H1 (cell line): ENCODE measurements at regions not wholly inside any gene's neighbourhood (a gene's known extent, or its start where the extent isn't known, plus 50 kb on each side); places are given as distances from the start of the nearest gene placed in this dataset.

Experiments
- CTCF ChIA-PET: fragments of 300-600 bp; sonication (Branson Sonifier 250); formaldehyde crosslinking; loops from one replicate; lab custom pipeline; 2021; ENCODE audit not compliant: partially characterized antibody; lab: Charles Lee
- POLR2A ChIA-PET: fragments of 300-600 bp; sonication (Branson Sonifier 250); formaldehyde crosslinking; loops from one replicate; lab custom pipeline; 2021; ENCODE audit warnings: inconsistent platforms; ENCODE audit not compliant: partially characterized antibody; lab: Charles Lee
- DNase-seq, 2 experiments: peaks; one replicate each; pipeline versions ENCODE4 v3.0.0 to v3.0.0-alpha.2; 2010 to 2022; ENCODE audit warnings: low spot score in 2 of 2, low read depth in 1 of 2, mixed read lengths in 1 of 2
- FAIRE-seq: peaks from 2 replicates; lab custom pipeline; 2011; peaks lifted over from hg19 to GRCh38; lab: Jason Lieb, UNC
- H2AFZ ChIP-seq: 2 replicates; pipeline ENCODE4 v1.8.1; 2012; ENCODE audit warnings: low read length, inconsistent platforms
- H2AK5ac ChIP-seq: 2 replicates; pipeline ENCODE4 v1.6.1; 2013; ENCODE audit warnings: low read depth, low read length
- H2BK120ac ChIP-seq: replicated peaks from 2 replicates; pipeline ENCODE3; 2013; ENCODE audit warnings: low read depth, low read length, inconsistent platforms
- H2BK12ac ChIP-seq: 2 replicates; pipeline ENCODE4 v1.6.1; 2013; ENCODE audit warnings: low read depth, low read length
- H2BK15ac ChIP-seq: 2 replicates; pipeline ENCODE4 v1.6.1; 2013; ENCODE audit warnings: low read length
- H2BK20ac ChIP-seq: 2 replicates; pipeline ENCODE4 v1.6.1; 2013; ENCODE audit warnings: low read length
- H2BK5ac ChIP-seq: 2 replicates; pipeline ENCODE4 v1.6.1; 2013; ENCODE audit warnings: low read depth, low read length
- H3K14ac ChIP-seq: 2 replicates; pipeline ENCODE4 v1.6.1; 2013; ENCODE audit warnings: inconsistent platforms; ENCODE audit not compliant: insufficient read length
- H3K18ac ChIP-seq: 2 replicates; pipeline ENCODE4 v1.6.1; 2013; ENCODE audit warnings: low read length; ENCODE audit errors: extremely low read depth
- H3K23ac ChIP-seq: 2 replicates; pipeline ENCODE4 v1.6.1; 2013; ENCODE audit warnings: inconsistent platforms; ENCODE audit not compliant: insufficient read length
- H3K23me2 ChIP-seq: 2 replicates; pipeline ENCODE4 v1.6.1; 2013; ENCODE audit warnings: low read depth, low read length
- H3K27ac ChIP-seq: 2 replicates; pipeline ENCODE4 v1.6.1; 2011; ENCODE audit warnings: low read depth, low read length, inconsistent platforms
- H3K27me3 ChIP-seq, 4 experiments: replicated peaks in 1 of 4; 1 replicate in 1 of 4; 2 replicates in 3 of 4; pipeline versions ENCODE4 v1.6.1 to v1.8.1; 2011 to 2013; ENCODE audit warnings: low read length in 3 of 4, mild to moderate bottlenecking in 3 of 4, inconsistent platforms in 2 of 4, mixed read lengths in 2 of 4, moderate library complexity in 1 of 4; ENCODE audit not compliant: control insufficient read depth in 3 of 4, insufficient read depth in 3 of 4; ENCODE audit errors: extremely low read depth in 1 of 4
- H3K36me3 ChIP-seq, 4 experiments: 2 replicates each; pipeline versions ENCODE4 v1.6.1 to v1.8.1; 2011 to 2013; ENCODE audit warnings: mild to moderate bottlenecking in 4 of 4, low read length in 3 of 4, moderate library complexity in 2 of 4, control low read depth in 1 of 4, inconsistent platforms in 1 of 4; ENCODE audit not compliant: insufficient read depth in 4 of 4, control insufficient read depth in 2 of 4
- H3K4ac ChIP-seq: replicated peaks from 2 replicates; pipeline ENCODE3; 2013; ENCODE audit warnings: low read length, low read depth, mixed read lengths, inconsistent platforms; ENCODE audit not compliant: insufficient read length
- H3K4me1 ChIP-seq, 4 experiments: replicated peaks in 1 of 4; 1 replicate in 1 of 4; 2 replicates in 3 of 4; pipeline versions ENCODE4 v1.6.1 to v1.8.1; 2011 to 2013; ENCODE audit warnings: low read length in 3 of 4, inconsistent platforms in 2 of 4, mixed read lengths in 1 of 4; ENCODE audit not compliant: insufficient read depth in 4 of 4, control insufficient read depth in 3 of 4
- H3K4me2 ChIP-seq, 2 experiments: 2 replicates each; pipeline versions ENCODE4 v1.6.1 to v1.8.1; 2011 to 2013; ENCODE audit warnings: low read depth in 2 of 2, low read length in 2 of 2, control low read depth in 1 of 2, inconsistent platforms in 1 of 2, mild to moderate bottlenecking in 1 of 2; ENCODE audit not compliant: insufficient read depth in 1 of 2
- H3K4me3 ChIP-seq, 4 experiments: fragments of 200-600, 300-600 bp in 1 of 4; sonication (generic), shearing (Covaris generic), sonication (Bioruptor Twin) in 1 of 4; 2 replicates each; pipeline versions ENCODE4 v1.5.1 to v1.8.1; 2011 to 2016; ENCODE audit warnings: low read length in 4 of 4, low read depth in 3 of 4, control low read depth in 2 of 4, inconsistent platforms in 2 of 4, mild to moderate bottlenecking in 2 of 4, mixed read lengths in 1 of 4, moderate library complexity in 1 of 4; ENCODE audit not compliant: insufficient read depth in 2 of 4; ENCODE audit errors: extremely low read depth in 1 of 4
- H3K56ac ChIP-seq: replicated peaks from 2 replicates; pipeline ENCODE3; 2013; ENCODE audit warnings: low read depth, mild to moderate bottlenecking, mixed read lengths, low read length, inconsistent platforms; ENCODE audit not compliant: insufficient read length
- H3K79me1 ChIP-seq: 2 replicates; pipeline ENCODE4 v1.6.1; 2013; ENCODE audit warnings: low read depth, low read length, control low read depth
- H3K79me2 ChIP-seq, 2 experiments: 2 replicates each; pipeline versions ENCODE4 v1.6.1 to v1.8.1; 2012 to 2013; ENCODE audit warnings: low read length in 2 of 2, mild to moderate bottlenecking in 2 of 2, inconsistent platforms in 1 of 2; ENCODE audit not compliant: insufficient read depth in 2 of 2, control insufficient read depth in 1 of 2
- H3K9ac ChIP-seq, 4 experiments: replicated peaks in 1 of 4; 1 replicate in 1 of 4; 2 replicates in 3 of 4; pipeline versions ENCODE4 v1.6.1 to v1.8.1; 2011 to 2013; ENCODE audit warnings: low read depth in 3 of 4, low read length in 3 of 4, control low read depth in 2 of 4, mild to moderate bottlenecking in 2 of 4, moderate library complexity in 2 of 4, inconsistent platforms in 1 of 4; ENCODE audit errors: extremely low read depth in 1 of 4
- H3K9me3 ChIP-seq, 2 experiments: 2 replicates each; pipeline versions ENCODE4 v1.6.1 to v1.8.1; 2012 to 2013; ENCODE audit warnings: mild to moderate bottlenecking in 2 of 2, moderate library complexity in 2 of 2, control low read depth in 1 of 2, inconsistent platforms in 1 of 2, low read depth in 1 of 2, low read length in 1 of 2, mixed read lengths in 1 of 2; ENCODE audit not compliant: insufficient read depth in 2 of 2
- H4K20me1 ChIP-seq, 2 experiments: replicated peaks in 1 of 2; 2 replicates each; pipeline versions ENCODE3 to v1.8.1; 2011 to 2013; ENCODE audit warnings: inconsistent platforms in 2 of 2, low read length in 2 of 2, mild to moderate bottlenecking in 1 of 2; ENCODE audit not compliant: insufficient read depth in 2 of 2, control insufficient read depth in 1 of 2
- H4K5ac ChIP-seq: 2 replicates; pipeline ENCODE4 v1.6.1; 2013; ENCODE audit warnings: low read length, low read depth, mixed read lengths, inconsistent platforms; ENCODE audit not compliant: insufficient read length
- H4K8ac ChIP-seq: 2 replicates; pipeline ENCODE4 v1.8.0; 2013; ENCODE audit warnings: mild to moderate bottlenecking, moderate library complexity, low read length, inconsistent platforms; ENCODE audit not compliant: insufficient read depth; ENCODE audit errors: extremely low read depth
- H4K91ac ChIP-seq: replicated peaks from 2 replicates; pipeline ENCODE3; 2013; ENCODE audit warnings: low read length, mixed read lengths, inconsistent platforms; ENCODE audit not compliant: insufficient read length
- ASH2L ChIP-seq: fragments of 200-600, 300-600 bp; sonication (generic); IDR thresholded peaks from one replicate; pipeline ENCODE4 v1.7.1; 2017; ENCODE audit warnings: low read length
- CBX8 ChIP-seq: fragments of 300-800, 300-1000 bp; sonication (generic); IDR thresholded peaks from 2 replicates; pipeline ENCODE4 v1.7.1; 2016; ENCODE audit warnings: low read depth, low read length, borderline replicate concordance
- CREB1 ChIP-seq: IDR thresholded peaks from 2 replicates; pipeline ENCODE4 v1.6.1; 2012; ENCODE audit warnings: inconsistent platforms
- FOSL1 ChIP-seq: IDR thresholded peaks from 2 replicates; pipeline ENCODE4 v1.6.1; 2011; ENCODE audit warnings: mild to moderate bottlenecking, low read depth, low read length, moderate library complexity; ENCODE audit not compliant: insufficient read depth
- KDM4A ChIP-seq: IDR thresholded peaks from one replicate; pipeline ENCODE4 v1.7.1; 2012; ENCODE audit warnings: low read depth, mild to moderate bottlenecking, moderate library complexity, low read length, inconsistent platforms; ENCODE audit not compliant: severe bottlenecking
- SP2 ChIP-seq: IDR thresholded peaks from 2 replicates; pipeline ENCODE4 v1.6.1; 2012; ENCODE audit warnings: mild to moderate bottlenecking, low read length, inconsistent platforms
- TEAD4 ChIP-seq: IDR thresholded peaks from 2 replicates; pipeline ENCODE4 v1.6.1; 2012; ENCODE audit warnings: low read depth, low read length, inconsistent platforms, mixed read lengths
- YY1 ChIP-seq: IDR thresholded peaks from 2 replicates; pipeline ENCODE4 v1.6.1; 2011; ENCODE audit warnings: low read depth, mild to moderate bottlenecking, low read length
- WGBS, 2 experiments: shearing (Covaris generic) in 1 of 2; methylation state at CpG; one replicate each; pipeline versions ENCODE4 v1.1.6 to v1.1.7; 2013 to 2015; ENCODE audit warnings: low lambda C conversion rate in 2 of 2, mixed read lengths in 2 of 2, inconsistent platforms in 1 of 2, low coverage in 1 of 2, missing lambda C conversion rate in 1 of 2; ENCODE audit not compliant: insufficient replicate concordance in 2 of 2, insufficient coverage in 1 of 2, insufficient read length in 1 of 2; ENCODE audit errors: extremely low coverage in 1 of 2, missing lambda C conversion rate in 1 of 2; 5-methylcytosine and 5-hydroxymethylcytosine counted together
- TF ChIP-seq, protein P1 (sequence below): IDR thresholded peaks from 2 replicates; pipeline ENCODE4 v1.6.1; 2012; ENCODE audit warnings: inconsistent platforms
- TF ChIP-seq, protein P2 (sequence below), 3 experiments: IDR thresholded peaks; 1 replicate in 2 of 3; 2 replicates in 1 of 3; pipeline versions ENCODE4 v1.5.1 to v1.6.1; 2011; ENCODE audit warnings: low read length in 3 of 3, mild to moderate bottlenecking in 3 of 3, inconsistent platforms in 2 of 3, low read depth in 1 of 3, moderate library complexity in 1 of 3; ENCODE audit not compliant: insufficient read depth in 1 of 3; ENCODE audit errors: control extremely low read depth in 1 of 3

GRCh38 chr12:124432376-124432775, 135.0 kb downstream of the NCOR2 start:
- peaks cover 20% of the 10 kb centered on the region for H3K79me1 ChIP-seq
- peaks cover 0 to 10% of the 10 kb centered on the region in 2 experiments; a peak in 1 of 4 replicates for H3K79me2 ChIP-seq
- H2BK12ac ChIP-seq = no peak overlapping the region
- no peak overlapping the region for H3K4me2 ChIP-seq
- H2BK5ac ChIP-seq = peak overlapping the region; percentile 82; the same call in 1 of the 2 replicates
- no peak overlapping the region for H3K4ac ChIP-seq
- peaks cover 0 to 13% of the 10 kb centered on the region in 2 experiments for H4K20me1 ChIP-seq
- 89% methylated on average over 8 of the region's 8 CpGs; no CpG with 5 or more reads in 1 of the 2 experiments for WGBS, 2 experiments
- H3K23ac ChIP-seq = no peak overlapping the region
- H3K9me3 ChIP-seq = no peaks in the 10 kb centered on the region
- no peak overlapping the region for H2BK20ac ChIP-seq
- H3K18ac ChIP-seq = no peak overlapping the region
- ChIA-PET POLR2A (interaction anchor here (1.4 kb wide), 1 partner anchor 12 kb away, joined by 4 read pairs; no protein-coding TSS in a partner anchor), CTCF (interaction anchor here (1.0 to 1.5 kb wide), 3 partner anchors 13 to 346 kb away, joined by 3 read pairs; no protein-coding TSS in a partner anchor)
- peaks cover 0 to 22% (median 11%) of the 10 kb centered on the region in 4 experiments; a peak in 5 of 8 replicates for H3K36me3 ChIP-seq
- no peak overlapping the region for H2BK120ac ChIP-seq
- no peak overlapping the region for H3K14ac ChIP-seq
- no peak overlapping the region for H3K56ac ChIP-seq
- DNase-seq = no peak
- H2AFZ ChIP-seq = no peak overlapping the region
- H3K4me3 ChIP-seq = no peak overlapping the region
- H4K5ac ChIP-seq = no peak overlapping the region
- H2AK5ac ChIP-seq = no peak overlapping the region
- H3K9ac ChIP-seq = no peak overlapping the region
- no peak overlapping the region for H4K8ac ChIP-seq
- H4K91ac ChIP-seq = no peak overlapping the region
- no peak overlapping the region for H2BK15ac ChIP-seq
- H3K23me2 ChIP-seq = peaks cover 5% of the 10 kb centered on the region; the same call in 1 of the 2 replicates
- no peaks in the 10 kb centered on the region for H3K27me3 ChIP-seq
- H3K27ac ChIP-seq = no peak overlapping the region
- no peak for FAIRE-seq
- peaks cover 5 to 30% (median 21%) of the 10 kb centered on the region in 4 experiments for H3K4me1 ChIP-seq
- TF ChIP-seq FOSL1 (no peak), YY1 (no peak), CBX8 (no peak), ASH2L (no peak), SP2 (no peak), TEAD4 (no peak), KDM4A (no peak), CREB1 (no peak)
- TF ChIP-seq, protein P1, sequence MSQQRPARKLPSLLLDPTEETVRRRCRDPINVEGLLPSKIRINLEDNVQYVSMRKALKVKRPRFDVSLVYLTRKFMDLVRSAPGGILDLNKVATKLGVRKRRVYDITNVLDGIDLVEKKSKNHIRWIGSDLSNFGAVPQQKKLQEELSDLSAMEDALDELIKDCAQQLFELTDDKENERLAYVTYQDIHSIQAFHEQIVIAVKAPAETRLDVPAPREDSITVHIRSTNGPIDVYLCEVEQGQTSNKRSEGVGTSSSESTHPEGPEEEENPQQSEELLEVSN = no peak
- TF ChIP-seq, protein P2, sequence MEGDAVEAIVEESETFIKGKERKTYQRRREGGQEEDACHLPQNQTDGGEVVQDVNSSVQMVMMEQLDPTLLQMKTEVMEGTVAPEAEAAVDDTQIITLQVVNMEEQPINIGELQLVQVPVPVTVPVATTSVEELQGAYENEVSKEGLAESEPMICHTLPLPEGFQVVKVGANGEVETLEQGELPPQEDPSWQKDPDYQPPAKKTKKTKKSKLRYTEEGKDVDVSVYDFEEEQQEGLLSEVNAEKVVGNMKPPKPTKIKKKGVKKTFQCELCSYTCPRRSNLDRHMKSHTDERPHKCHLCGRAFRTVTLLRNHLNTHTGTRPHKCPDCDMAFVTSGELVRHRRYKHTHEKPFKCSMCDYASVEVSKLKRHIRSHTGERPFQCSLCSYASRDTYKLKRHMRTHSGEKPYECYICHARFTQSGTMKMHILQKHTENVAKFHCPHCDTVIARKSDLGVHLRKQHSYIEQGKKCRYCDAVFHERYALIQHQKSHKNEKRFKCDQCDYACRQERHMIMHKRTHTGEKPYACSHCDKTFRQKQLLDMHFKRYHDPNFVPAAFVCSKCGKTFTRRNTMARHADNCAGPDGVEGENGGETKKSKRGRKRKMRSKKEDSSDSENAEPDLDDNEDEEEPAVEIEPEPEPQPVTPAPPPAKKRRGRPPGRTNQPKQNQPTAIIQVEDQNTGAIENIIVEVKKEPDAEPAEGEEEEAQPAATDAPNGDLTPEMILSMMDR (IDR thresholded peaks at IDR 0.05; ENCODE audit: control extremely low read depth in 1 of 3, insufficient read depth in 1 of 3, low read depth in 1 of 3, low read length in 3 of 3) = no peak
